ENCODE measurements at regions not wholly inside any gene's neighbourhood (a gene's known extent, or its start where the extent isn't known, plus 50 kb on each side); places are given as distances from the start of the nearest gene placed in this dataset.

DNA sequence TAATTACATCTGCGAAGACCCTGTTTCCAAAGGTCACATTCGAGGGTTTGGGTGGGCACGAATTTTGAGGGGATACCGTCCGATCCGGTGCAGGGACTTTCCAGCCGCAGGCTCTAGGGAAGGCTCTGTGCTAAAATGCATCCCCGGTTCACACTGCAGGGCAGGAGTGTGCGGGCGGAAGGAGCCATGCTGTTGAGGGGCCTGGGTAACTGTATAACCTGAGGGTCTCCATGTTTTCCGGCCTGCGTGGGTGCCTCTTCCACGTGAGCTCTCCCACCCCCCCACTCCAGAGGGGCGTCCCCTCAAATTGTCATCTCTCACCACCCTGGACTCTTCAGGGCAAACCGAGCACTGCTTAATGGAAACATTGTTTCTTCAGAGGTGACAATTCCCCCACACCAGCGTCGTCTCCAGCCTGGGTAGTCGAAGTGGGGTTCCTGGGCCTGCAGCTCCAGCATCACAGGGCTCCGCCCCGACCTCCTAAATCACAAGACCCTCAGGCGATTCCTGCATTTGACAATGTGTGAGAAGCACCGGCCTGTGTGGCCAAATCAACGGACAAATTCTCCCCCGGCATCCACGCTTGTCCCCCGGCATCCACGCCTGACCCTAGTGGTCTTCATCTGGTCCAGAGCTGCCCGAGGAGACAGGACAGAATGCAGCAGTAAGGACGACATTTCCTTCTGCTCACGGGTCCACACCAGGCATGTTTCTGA lies 51.2 kb downstream of the FOXL3 start:
- H3K4me3 ChIP-seq (replicated peaks; ENCODE audit: low read depth, low read length), result no peak overlapping the region
- TF ChIP-seq, protein P1, sequence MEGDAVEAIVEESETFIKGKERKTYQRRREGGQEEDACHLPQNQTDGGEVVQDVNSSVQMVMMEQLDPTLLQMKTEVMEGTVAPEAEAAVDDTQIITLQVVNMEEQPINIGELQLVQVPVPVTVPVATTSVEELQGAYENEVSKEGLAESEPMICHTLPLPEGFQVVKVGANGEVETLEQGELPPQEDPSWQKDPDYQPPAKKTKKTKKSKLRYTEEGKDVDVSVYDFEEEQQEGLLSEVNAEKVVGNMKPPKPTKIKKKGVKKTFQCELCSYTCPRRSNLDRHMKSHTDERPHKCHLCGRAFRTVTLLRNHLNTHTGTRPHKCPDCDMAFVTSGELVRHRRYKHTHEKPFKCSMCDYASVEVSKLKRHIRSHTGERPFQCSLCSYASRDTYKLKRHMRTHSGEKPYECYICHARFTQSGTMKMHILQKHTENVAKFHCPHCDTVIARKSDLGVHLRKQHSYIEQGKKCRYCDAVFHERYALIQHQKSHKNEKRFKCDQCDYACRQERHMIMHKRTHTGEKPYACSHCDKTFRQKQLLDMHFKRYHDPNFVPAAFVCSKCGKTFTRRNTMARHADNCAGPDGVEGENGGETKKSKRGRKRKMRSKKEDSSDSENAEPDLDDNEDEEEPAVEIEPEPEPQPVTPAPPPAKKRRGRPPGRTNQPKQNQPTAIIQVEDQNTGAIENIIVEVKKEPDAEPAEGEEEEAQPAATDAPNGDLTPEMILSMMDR (IDR thresholded peaks at IDR 0.05; ENCODE audit: low read length, missing control alignments), result no peak
- no peak for DNase-seq (ENCODE audit: low read depth)

DNA sequence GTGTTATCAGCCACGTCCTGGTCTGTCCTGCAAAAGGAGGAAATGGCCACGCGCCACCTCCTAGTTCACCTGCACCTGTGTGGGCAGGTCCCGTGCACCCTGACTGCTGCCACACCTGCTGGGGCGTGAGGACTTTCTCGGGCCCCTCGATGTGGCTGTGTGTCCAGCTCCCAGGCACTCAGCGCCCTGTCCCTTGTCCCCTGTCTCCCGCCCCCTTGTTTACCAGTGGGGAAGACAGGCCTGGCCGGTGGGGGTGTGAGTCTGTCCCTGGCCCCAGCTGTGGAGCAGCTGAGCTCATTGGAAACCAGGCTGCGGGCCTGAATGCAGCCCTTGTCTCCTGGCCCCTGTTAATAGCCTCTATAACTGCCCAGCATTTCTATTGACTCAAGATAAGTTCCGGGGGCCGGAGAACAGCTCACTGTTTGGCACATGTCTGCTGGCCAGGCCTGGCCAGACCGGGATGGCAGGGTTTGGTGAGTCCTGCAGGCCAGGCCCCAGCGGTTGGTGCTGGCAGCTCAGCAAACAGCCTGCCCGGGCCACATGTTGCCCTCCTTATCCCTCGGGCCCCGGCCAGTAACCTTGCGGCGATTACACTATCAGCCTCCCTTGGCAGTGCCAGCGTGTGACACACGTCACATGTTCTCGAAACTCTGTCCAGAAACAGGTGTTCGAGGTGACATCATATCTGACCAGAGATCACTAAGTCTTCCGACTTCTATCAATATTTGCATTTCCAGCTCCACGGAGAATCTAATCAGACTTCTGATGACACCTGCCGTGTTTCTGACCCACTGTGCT lies 52.1 kb downstream of the FOXL3 start:
- TF ChIP-seq, protein P1 (IDR thresholded peaks at IDR 0.05; ENCODE audit: low read length, missing control alignments), result no peak
- DNase-seq (ENCODE audit: low read depth), result no peak
- no peak overlapping the region for H3K4me3 ChIP-seq (replicated peaks; ENCODE audit: low read depth, low read length)

DNA sequence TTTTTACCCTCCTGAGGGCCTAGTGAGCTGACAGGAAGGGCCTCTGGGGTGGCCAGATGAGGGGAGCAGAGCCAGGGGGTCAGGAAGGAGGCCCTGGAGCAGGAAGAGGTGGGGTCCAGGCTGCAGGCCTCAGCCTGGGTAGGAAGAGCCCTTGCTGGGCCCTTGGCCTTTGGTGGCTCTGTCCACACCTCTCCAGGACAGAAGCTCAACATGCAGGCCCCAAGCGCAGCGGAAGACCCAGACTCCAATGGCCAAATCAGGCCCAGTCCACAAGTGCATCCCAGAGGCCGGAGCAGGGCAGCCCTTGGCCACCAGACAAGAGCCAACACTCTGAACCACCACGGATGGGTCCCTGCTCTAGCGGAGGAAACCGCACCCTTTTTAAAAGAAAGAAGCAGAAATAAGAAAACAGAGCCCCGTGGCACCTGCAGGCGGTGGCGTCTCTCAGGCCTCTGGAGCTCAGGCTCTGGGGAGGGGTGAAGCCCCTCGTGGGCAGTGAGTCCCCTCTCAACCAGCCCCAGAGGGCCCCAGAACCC lies 52.8 kb downstream of the FOXL3 start:
- no peak overlapping the region for H3K4me3 ChIP-seq (replicated peaks; ENCODE audit: low read depth, low read length)
- TF ChIP-seq, protein P1 (IDR thresholded peaks at IDR 0.05; ENCODE audit: low read length, missing control alignments), result no peak
- no peak for DNase-seq (ENCODE audit: low read depth)

DNA sequence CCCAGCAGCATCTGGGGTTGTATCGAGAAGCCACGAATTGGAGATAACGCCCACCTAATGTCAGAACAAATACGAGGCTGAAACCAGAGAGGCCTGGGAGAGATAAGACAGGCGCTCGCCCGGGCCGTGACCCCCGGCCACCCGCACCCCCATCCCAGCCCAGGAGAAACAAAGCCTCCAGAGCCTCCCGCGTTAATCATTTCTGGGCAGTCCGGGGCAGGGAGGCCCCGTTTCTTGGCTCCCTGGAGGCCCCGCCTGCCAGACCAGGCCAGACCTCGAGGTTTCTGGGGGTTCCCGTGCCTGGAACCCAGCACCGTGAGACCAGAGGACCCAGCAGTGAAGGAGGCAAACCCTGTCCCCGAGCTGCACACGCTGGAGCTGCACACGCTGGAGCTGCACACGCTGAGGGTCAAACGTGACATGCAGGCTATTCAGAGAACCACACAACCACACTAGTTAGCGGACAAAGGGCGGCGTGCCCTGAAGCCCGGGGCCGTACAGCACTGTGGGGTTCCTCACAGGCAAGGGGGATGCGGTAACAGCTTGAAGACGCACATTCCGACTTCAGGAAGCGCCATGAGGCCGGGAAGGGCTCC lies 53.4 kb downstream of the FOXL3 start:
- DNase-seq (ENCODE audit: low read depth), result no peak
- no peak overlapping the region for H3K4me3 ChIP-seq (replicated peaks; ENCODE audit: low read depth, low read length)
- TF ChIP-seq, protein P1 (IDR thresholded peaks at IDR 0.05; ENCODE audit: low read length, missing control alignments), result no peak

DNA sequence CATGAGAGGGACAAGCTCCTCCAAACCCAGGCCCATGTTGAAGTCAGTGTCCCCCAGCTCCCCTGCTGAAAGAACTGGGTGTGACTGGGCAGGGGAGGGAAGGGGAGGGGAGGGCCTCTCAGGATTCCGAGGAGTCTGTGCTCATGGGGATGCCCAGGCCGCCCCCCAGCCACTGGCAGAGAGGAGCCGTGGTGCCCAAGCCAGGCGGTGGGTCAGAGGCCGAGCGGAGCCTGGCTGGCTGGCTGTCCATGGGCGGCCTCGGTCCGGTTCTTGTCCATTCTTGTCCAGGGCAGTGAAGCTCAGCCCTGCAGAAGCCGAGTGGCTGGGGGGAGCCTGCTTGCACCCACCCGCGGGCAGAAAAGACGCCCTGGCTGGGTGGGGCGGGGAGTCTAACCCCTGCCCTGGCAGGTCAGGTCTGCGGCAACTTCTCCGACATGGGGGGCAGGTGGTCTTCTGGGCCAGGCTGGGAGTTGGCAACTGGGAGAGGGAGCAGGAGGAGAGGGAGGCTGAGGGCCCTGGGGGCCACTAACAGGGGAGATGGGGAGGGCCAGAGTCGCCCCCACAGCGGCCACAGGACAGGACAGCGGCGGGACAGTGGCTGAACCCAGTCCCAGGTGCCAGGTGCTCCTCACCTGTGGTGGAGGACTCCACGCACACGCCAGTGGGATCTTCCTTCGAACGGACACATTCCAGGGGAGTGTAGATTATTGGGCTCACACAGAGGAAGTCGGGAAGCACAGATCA lies 54.1 kb downstream of the FOXL3 start:
- no peak for DNase-seq (ENCODE audit: low read depth)
- TF ChIP-seq, protein P1 (IDR thresholded peaks at IDR 0.05; ENCODE audit: low read length, missing control alignments), result no peak

DNA sequence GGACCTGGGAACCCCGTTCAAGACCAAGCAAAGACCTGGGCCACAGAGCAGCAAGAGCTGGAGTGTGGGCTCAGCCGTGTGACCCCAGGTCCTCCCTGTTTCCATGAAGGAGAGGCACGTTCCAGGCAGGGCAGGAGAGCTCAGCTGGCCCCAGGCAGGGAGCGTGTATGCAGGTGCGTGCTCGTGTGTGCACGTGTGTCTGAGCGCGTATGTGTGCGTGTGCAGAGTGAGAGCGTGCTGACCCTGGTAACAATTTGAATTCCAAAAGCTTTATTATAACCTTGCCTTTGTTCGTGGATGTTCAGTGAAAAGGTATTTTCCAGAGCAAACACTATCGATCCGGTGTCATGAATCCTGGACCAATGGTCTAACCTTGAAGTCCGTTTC lies 54.6 kb downstream of the FOXL3 start:
- DNase-seq (ENCODE audit: low read depth), result no peak
- TF ChIP-seq, protein P1 (IDR thresholded peaks at IDR 0.05; ENCODE audit: low read length, missing control alignments), result no peak
- no peak overlapping the region for H3K4me3 ChIP-seq (replicated peaks; ENCODE audit: low read depth, low read length)

More for the DNA sequence above, 54.1 kb downstream of the FOXL3 start:
- H3K4me3 ChIP-seq (replicated peaks; ENCODE audit: low read depth, low read length), result no peak overlapping the region

Measured in fibroblast of pulmonary artery (primary cell).